GM19468 (cell line): ENCODE measurements at regions not wholly inside any gene's neighbourhood (a gene's known extent, or its start where the extent isn't known, plus 50 kb on each side); places are given as distances from the start of the nearest gene placed in this dataset.

Source experiments
- ATAC-seq: cut with Tn5 transposase; IDR thresholded peaks from one replicate; pipeline ENCODE4 v1.9.1; 2021; ENCODE audit warnings: mild to moderate bottlenecking, moderate library complexity, moderate number of reproducible peaks; ENCODE audit not compliant: unreplicated experiment; ENCODE audit errors: extremely low read depth

- no peak for ATAC-seq
Measured at GRCh38 chr18:65035701-65036100, 715.1 kb upstream of the CDH7 start.

- ATAC-seq = no peak
Measured at GRCh38 chr18:65025756-65026155, 725.1 kb upstream of the CDH7 start.

- ATAC-seq = no peak
Measured at GRCh38 chr18:65021021-65021420, 729.8 kb upstream of the CDH7 start.

- ATAC-seq = no peak
Measured at GRCh38 chr18:65018184-65018583, 732.6 kb upstream of the CDH7 start.

GRCh38 chr18:65017372-65017760 is 733.4 kb upstream of the CDH7 start:
- ATAC-seq = no peak

GRCh38 chr18:65016631-65017371 is 734.0 kb upstream of the CDH7 start:
- no peak for ATAC-seq

- no peak for ATAC-seq
Measured at GRCh38 chr18:64994370-64994769, 756.4 kb upstream of the CDH7 start.

- ATAC-seq = no peak
Measured at GRCh38 chr18:64993695-64994094, 757.1 kb upstream of the CDH7 start.

GRCh38 chr18:64992654-64993053 is 758.2 kb upstream of the CDH7 start:
- no peak for ATAC-seq

GRCh38 chr18:64991102-64991501 is 759.7 kb upstream of the CDH7 start:
- ATAC-seq = no peak

- ATAC-seq = no peak
Measured at GRCh38 chr18:64986906-64987495, 763.8 kb upstream of the CDH7 start.

GRCh38 chr18:64983497-64984238 is 767.1 kb upstream of the CDH7 start:
- ATAC-seq = no peak

GRCh38 chr18:64982414-64983055 is 768.3 kb upstream of the CDH7 start:
- ATAC-seq = no peak

GRCh38 chr18:64981915-64982314 is 768.9 kb upstream of the CDH7 start:
- ATAC-seq = no peak

GRCh38 chr18:64979791-64980190 is 771.0 kb upstream of the CDH7 start:
- ATAC-seq = no peak

GRCh38 chr18:64974391-64975125 is 776.3 kb upstream of the CDH7 start:
- ATAC-seq = no peak

- no peak for ATAC-seq
Measured at GRCh38 chr18:64972545-64972944, 778.3 kb upstream of the CDH7 start.

GRCh38 chr18:64966667-64967066 is 784.1 kb upstream of the CDH7 start:
- ATAC-seq = no peak

- no peak for ATAC-seq
Measured at GRCh38 chr18:64956465-64956864, 794.3 kb upstream of the CDH7 start.

GRCh38 chr18:64949885-64950284 is 800.9 kb upstream of the CDH7 start:
- no peak for ATAC-seq
